ENCODE measurements at regions not wholly inside any gene's neighbourhood (a gene's known extent, or its start where the extent isn't known, plus 50 kb on each side); places are given as distances from the start of the nearest gene placed in this dataset.

DNA sequence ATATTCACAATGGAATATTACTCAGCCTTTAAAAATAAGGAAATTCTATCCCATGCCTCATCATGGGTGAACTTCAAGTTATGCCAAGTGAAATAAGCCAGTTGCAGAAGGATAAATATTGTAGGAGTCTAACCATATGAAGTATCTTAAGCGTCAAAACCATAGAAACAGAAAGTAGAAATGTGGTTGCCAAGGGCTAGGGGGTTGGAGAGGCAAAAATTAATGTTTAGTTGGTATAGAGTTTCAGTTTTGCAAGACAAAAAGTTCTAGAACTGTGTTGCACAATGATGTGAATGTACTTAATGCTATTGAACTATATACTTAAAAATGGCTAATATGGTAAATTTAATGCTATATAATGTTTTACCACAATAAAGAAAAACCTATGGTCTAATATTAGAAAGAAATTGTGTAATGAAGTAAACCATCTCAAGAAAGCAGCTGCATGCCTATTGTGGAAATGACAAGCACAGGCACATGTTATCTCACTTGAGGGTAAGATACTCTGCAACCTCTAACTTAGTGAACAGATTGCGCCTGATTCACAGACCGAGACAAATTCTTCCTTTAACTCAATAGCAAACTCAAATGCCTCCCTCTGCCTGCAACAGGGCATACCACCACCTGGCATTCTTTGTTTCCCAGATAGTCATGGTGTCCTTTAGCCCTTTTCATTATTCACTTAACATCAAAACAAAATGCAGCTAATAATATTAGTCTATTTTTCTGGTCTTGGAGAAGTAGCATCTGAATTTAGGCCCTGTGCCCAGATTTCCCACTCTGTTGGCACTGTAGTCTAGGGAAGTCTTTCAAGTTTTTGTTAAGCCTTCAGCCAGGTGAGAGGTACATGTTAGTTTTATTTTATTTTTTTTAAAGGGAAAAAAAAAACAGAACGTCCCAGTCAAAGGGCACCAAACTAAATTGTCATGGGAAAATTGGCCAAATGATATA, 80.2 kb upstream of the ACP3 start:
- no peak overlapping the region for H3K4me3 Mint-ChIP-seq (ENCODE audit: unreplicated experiment)
- no peaks in the 10 kb centered on the region for H3K36me3 Mint-ChIP-seq (ENCODE audit: low read depth, unreplicated experiment)
- H3K9me3 Mint-ChIP-seq (ENCODE audit: unreplicated experiment) = no peaks in the 10 kb centered on the region
- H3K27ac Mint-ChIP-seq (ENCODE audit: unreplicated experiment) = no peak overlapping the region
- DNase-seq (ENCODE audit: low spot score) = no peak
- H3K4me1 Mint-ChIP-seq (ENCODE audit: unreplicated experiment) = no peaks in the 10 kb centered on the region
- peaks cover 1% of the 10 kb centered on the region for H3K27me3 Mint-ChIP-seq (ENCODE audit: unreplicated experiment)
- TF ChIP-seq, protein P1, sequence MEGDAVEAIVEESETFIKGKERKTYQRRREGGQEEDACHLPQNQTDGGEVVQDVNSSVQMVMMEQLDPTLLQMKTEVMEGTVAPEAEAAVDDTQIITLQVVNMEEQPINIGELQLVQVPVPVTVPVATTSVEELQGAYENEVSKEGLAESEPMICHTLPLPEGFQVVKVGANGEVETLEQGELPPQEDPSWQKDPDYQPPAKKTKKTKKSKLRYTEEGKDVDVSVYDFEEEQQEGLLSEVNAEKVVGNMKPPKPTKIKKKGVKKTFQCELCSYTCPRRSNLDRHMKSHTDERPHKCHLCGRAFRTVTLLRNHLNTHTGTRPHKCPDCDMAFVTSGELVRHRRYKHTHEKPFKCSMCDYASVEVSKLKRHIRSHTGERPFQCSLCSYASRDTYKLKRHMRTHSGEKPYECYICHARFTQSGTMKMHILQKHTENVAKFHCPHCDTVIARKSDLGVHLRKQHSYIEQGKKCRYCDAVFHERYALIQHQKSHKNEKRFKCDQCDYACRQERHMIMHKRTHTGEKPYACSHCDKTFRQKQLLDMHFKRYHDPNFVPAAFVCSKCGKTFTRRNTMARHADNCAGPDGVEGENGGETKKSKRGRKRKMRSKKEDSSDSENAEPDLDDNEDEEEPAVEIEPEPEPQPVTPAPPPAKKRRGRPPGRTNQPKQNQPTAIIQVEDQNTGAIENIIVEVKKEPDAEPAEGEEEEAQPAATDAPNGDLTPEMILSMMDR (IDR thresholded peaks at IDR 0.05; ENCODE audit: unreplicated experiment) = no peak

DNA sequence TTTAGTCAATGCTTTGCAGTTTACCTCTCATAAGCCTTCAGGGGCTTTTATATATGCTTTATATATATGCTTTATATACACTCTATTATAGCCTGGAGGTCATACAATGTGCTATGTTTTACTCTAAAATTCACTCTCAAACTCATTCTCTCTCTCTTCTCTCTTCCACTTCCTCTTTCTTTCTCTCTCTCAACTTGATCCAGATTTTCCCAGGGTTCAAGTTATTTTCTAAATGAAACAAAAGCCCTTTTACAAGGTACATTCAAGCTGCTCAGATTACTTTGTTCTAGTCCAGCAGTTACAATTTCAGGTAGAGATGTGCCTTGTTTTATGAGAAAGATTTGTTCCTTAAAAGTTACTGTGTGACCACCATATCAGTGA, 79.6 kb upstream of the ACP3 start:
- no peak overlapping the region for H3K4me3 Mint-ChIP-seq (ENCODE audit: unreplicated experiment)
- TF ChIP-seq, protein P1 (IDR thresholded peaks at IDR 0.05; ENCODE audit: unreplicated experiment) = no peak
- H3K27ac Mint-ChIP-seq (ENCODE audit: unreplicated experiment) = no peak overlapping the region
- DNase-seq (ENCODE audit: low spot score) = no peak
- H3K36me3 Mint-ChIP-seq (ENCODE audit: low read depth, unreplicated experiment) = no peaks in the 10 kb centered on the region
- H3K9me3 Mint-ChIP-seq (ENCODE audit: unreplicated experiment) = no peaks in the 10 kb centered on the region
- H3K4me1 Mint-ChIP-seq (ENCODE audit: unreplicated experiment) = no peaks in the 10 kb centered on the region
- peaks cover 1% of the 10 kb centered on the region for H3K27me3 Mint-ChIP-seq (ENCODE audit: unreplicated experiment)

- no peaks in the 10 kb centered on the region for H3K4me1 Mint-ChIP-seq (ENCODE audit: unreplicated experiment)
- DNase-seq (ENCODE audit: low spot score) = no peak
- TF ChIP-seq, protein P1 (IDR thresholded peaks at IDR 0.05; ENCODE audit: unreplicated experiment) = no peak
- no peak overlapping the region for H3K27ac Mint-ChIP-seq (ENCODE audit: unreplicated experiment)
- H3K9me3 Mint-ChIP-seq (ENCODE audit: unreplicated experiment) = no peaks in the 10 kb centered on the region
- peaks cover 1% of the 10 kb centered on the region for H3K27me3 Mint-ChIP-seq (ENCODE audit: unreplicated experiment)
- H3K36me3 Mint-ChIP-seq (ENCODE audit: low read depth, unreplicated experiment) = no peaks in the 10 kb centered on the region
- no peak overlapping the region for H3K4me3 Mint-ChIP-seq (ENCODE audit: unreplicated experiment)
These were observed 77.6 kb upstream of the ACP3 start for GRCh38 chr3:132239587-132239986.

- TF ChIP-seq, protein P1 (IDR thresholded peaks at IDR 0.05; ENCODE audit: unreplicated experiment) = no peak
- Mint-ChIP-seq H3K27ac (ENCODE audit: unreplicated experiment) (no peak overlapping the region), H3K27me3 (ENCODE audit: unreplicated experiment) (peaks cover 1% of the 10 kb centered on the region), H3K4me3 (ENCODE audit: unreplicated experiment) (no peak overlapping the region), H3K9me3 (ENCODE audit: unreplicated experiment) (no peaks in the 10 kb centered on the region), H3K4me1 (ENCODE audit: unreplicated experiment) (peaks cover 3% of the 10 kb centered on the region), H3K36me3 (ENCODE audit: low read depth, unreplicated experiment) (no peaks in the 10 kb centered on the region)
- DNase-seq (ENCODE audit: low spot score) = no peak
These were observed 75.3 kb upstream of the ACP3 start for GRCh38 chr3:132241776-132242514.

- TF ChIP-seq, protein P1 (IDR thresholded peaks at IDR 0.05; ENCODE audit: unreplicated experiment) = no peak
- no peaks in the 10 kb centered on the region for H3K27me3 Mint-ChIP-seq (ENCODE audit: unreplicated experiment)
- DNase-seq (ENCODE audit: low spot score) = no peak
- no peak overlapping the region for H3K27ac Mint-ChIP-seq (ENCODE audit: unreplicated experiment)
- peaks cover 3% of the 10 kb centered on the region for H3K4me1 Mint-ChIP-seq (ENCODE audit: unreplicated experiment)
- no peak overlapping the region for H3K4me3 Mint-ChIP-seq (ENCODE audit: unreplicated experiment)
- H3K9me3 Mint-ChIP-seq (ENCODE audit: unreplicated experiment) = no peaks in the 10 kb centered on the region
- H3K36me3 Mint-ChIP-seq (ENCODE audit: low read depth, unreplicated experiment) = no peaks in the 10 kb centered on the region
These were observed 74.4 kb upstream of the ACP3 start for GRCh38 chr3:132242790-132243189.
